HEK293T (cell line): ENCODE measurements at regions not wholly inside any gene's neighbourhood (a gene's known extent, or its start where the extent isn't known, plus 50 kb on each side); places are given as distances from the start of the nearest gene placed in this dataset.

Source experiments
- CTCF ChIA-PET: fragments of 350-600 bp; formaldehyde crosslinking; extraction: SDS; loops from one replicate; lab custom pipeline; 2021; ENCODE audit warnings: antibody characterized with exemption, inconsistent platforms; lab: Yijun Ruan, JAX
- POLR2A ChIA-PET: fragments of 350-600 bp; formaldehyde crosslinking; extraction: SDS; loops from one replicate; lab custom pipeline; 2020; ENCODE audit warnings: antibody characterized with exemption, inconsistent platforms; lab: Yijun Ruan, JAX
- DNase-seq: peaks from one replicate; pipeline ENCODE4 v3.0.0; 2012; ENCODE audit warnings: mixed read lengths; ENCODE audit errors: extremely low spot score
- ARNT ChIP-seq: fragments of 450-650 bp; IDR thresholded peaks from 2 replicates; pipeline ENCODE4 v1.6.1; 2017; ENCODE audit warnings: mild to moderate bottlenecking
- BHLHE40 ChIP-seq: fragments of 450-650 bp; IDR thresholded peaks from 2 replicates; pipeline ENCODE4 v1.6.1; 2016; ENCODE audit warnings: mild to moderate bottlenecking, moderate library complexity, borderline replicate concordance
- CTBP1 ChIP-seq: fragments of 450-650 bp; IDR thresholded peaks from 2 replicates; pipeline ENCODE4 v1.6.1; 2016; ENCODE audit warnings: borderline replicate concordance
- ELF4 ChIP-seq: fragments of 450-650 bp; IDR thresholded peaks from 2 replicates; pipeline ENCODE4 v1.6.1; 2017; ENCODE audit warnings: antibody characterized with exemption
- FOXA1 ChIP-seq: fragments of 450-650 bp; IDR thresholded peaks from 2 replicates; pipeline ENCODE4 v1.6.1; 2016; ENCODE audit warnings: mild to moderate bottlenecking
- FOXK2 ChIP-seq: fragments of 450-650 bp; IDR thresholded peaks from 2 replicates; pipeline ENCODE4 v1.6.1; 2016; ENCODE audit warnings: mild to moderate bottlenecking
- FOXM1 ChIP-seq: fragments of 450-650 bp; IDR thresholded peaks from 2 replicates; pipeline ENCODE4 v1.6.1; 2017; ENCODE audit warnings: mild to moderate bottlenecking, borderline replicate concordance
- HDGF ChIP-seq: fragments of 450-650 bp; IDR thresholded peaks from 2 replicates; pipeline ENCODE4 v1.6.1; 2017; ENCODE audit warnings: antibody characterized with exemption, borderline replicate concordance
- L3MBTL2 ChIP-seq: fragments of 450-650 bp; conservative IDR thresholded peaks from 2 replicates; pipeline ENCODE4 v1.6.1; 2016; ENCODE audit warnings: mild to moderate bottlenecking
- LEF1 ChIP-seq: fragments of 450-650 bp; IDR thresholded peaks from 2 replicates; pipeline ENCODE4 v1.6.1; 2017; ENCODE audit warnings: mild to moderate bottlenecking, borderline replicate concordance
- NFRKB ChIP-seq: fragments of 450-650 bp; IDR thresholded peaks from 2 replicates; pipeline ENCODE4 v1.6.1; 2016; ENCODE audit warnings: mild to moderate bottlenecking, moderate library complexity
- SP1 ChIP-seq: fragments of 450-650 bp; IDR thresholded peaks from 2 replicates; pipeline ENCODE4 v1.6.1; 2017
- SUZ12 ChIP-seq: fragments of 450-650 bp; IDR thresholded peaks from 2 replicates; pipeline ENCODE4 v1.6.1; 2016; ENCODE audit warnings: mild to moderate bottlenecking
- TARDBP ChIP-seq: fragments of 450-650 bp; IDR thresholded peaks from 2 replicates; pipeline ENCODE4 v1.6.1; 2016
- ZNF384 ChIP-seq: fragments of 450-650 bp; IDR thresholded peaks from 2 replicates; pipeline ENCODE4 v1.6.1; 2016
- TF ChIP-seq, protein P1 (sequence below): fragments of 450-650 bp; IDR thresholded peaks from 2 replicates; pipeline ENCODE4 v1.6.1; 2016

DNA sequence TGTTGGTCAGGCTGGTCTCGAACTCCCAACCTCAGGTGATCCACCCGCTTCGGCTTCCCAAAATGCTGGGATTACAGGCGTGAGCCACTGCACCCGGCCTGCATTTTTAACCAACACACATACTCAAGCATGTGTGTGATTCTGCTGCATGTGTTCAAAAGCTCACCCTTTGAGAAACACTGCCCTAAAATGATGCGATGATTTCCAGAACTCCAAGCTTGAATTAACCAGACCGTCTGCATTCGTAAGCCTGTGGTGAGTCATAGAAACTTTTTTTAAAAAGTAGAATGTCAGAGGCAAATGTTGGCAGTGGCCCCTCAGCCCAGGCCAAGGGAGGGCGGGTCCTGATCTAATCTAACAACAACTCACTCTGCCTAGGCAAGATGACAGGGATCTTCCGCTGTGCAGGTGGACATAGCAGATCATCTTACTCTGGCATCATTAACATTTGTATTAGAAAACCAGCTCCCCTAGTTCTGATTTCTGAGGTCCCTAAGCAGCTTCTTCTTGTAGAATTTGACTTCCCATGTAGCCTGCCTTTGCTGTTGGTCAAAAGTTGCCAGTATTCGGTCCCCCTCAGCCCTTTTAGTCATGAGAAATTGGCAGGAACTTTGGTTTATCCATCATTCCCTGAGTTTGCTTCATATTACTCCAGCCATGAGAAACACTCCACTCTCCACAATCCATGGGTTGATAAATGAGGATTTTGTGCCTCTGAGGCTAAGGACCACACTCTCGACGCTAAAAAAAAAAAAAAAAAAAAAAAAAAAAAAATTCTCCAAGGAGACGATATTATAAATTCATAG lies 190.4 kb downstream of the SKIDA1 start:
- ChIA-PET POLR2A (no interaction called here), CTCF (interaction anchor here (0.9 kb wide), 1 partner anchor 17 kb away, joined by 3 read pairs; no protein-coding TSS in a partner anchor)
- DNase-seq: no peak
- TF ChIP-seq LEF1: no peak
- TF ChIP-seq L3MBTL2: no peak
- no peak for TF ChIP-seq NFRKB
- TF ChIP-seq HDGF: no peak
- no peak for TF ChIP-seq BHLHE40
- TF ChIP-seq FOXA1: no peak
- no peak for TF ChIP-seq FOXM1
- no peak for TF ChIP-seq SP1
- TF ChIP-seq, protein P1, sequence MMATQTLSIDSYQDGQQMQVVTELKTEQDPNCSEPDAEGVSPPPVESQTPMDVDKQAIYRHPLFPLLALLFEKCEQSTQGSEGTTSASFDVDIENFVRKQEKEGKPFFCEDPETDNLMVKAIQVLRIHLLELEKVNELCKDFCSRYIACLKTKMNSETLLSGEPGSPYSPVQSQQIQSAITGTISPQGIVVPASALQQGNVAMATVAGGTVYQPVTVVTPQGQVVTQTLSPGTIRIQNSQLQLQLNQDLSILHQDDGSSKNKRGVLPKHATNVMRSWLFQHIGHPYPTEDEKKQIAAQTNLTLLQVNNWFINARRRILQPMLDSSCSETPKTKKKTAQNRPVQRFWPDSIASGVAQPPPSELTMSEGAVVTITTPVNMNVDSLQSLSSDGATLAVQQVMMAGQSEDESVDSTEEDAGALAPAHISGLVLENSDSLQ: no peak
- TF ChIP-seq ARNT: no peak
- TF ChIP-seq CTBP1: no peak
- TF ChIP-seq FOXK2: no peak

DNA sequence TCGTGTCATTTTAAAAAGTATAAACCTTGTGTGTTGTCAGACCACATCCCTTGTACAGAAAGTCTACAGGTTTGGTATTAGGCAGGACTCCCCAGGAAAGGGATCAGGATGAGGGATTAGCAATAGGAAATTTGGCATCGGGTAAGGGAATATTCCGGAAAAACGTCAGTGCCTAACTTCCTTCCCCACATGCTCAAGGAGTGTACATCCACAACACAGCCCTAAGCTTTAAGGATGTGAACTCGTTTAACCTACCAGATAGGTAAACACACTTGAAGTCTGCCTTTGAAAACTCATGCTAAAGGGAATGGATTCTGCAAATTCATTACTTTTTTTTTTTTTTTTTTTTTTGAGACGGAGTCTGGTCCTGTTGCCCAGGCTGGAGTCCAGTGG lies 194.9 kb downstream of the SKIDA1 start:
- POLR2A ChIA-PET: interaction anchor here (1.1 kb wide), 2 partner anchors 33 to 397 kb away, joined by 3 to 4 read pairs; no protein-coding TSS in a partner anchor

DNA sequence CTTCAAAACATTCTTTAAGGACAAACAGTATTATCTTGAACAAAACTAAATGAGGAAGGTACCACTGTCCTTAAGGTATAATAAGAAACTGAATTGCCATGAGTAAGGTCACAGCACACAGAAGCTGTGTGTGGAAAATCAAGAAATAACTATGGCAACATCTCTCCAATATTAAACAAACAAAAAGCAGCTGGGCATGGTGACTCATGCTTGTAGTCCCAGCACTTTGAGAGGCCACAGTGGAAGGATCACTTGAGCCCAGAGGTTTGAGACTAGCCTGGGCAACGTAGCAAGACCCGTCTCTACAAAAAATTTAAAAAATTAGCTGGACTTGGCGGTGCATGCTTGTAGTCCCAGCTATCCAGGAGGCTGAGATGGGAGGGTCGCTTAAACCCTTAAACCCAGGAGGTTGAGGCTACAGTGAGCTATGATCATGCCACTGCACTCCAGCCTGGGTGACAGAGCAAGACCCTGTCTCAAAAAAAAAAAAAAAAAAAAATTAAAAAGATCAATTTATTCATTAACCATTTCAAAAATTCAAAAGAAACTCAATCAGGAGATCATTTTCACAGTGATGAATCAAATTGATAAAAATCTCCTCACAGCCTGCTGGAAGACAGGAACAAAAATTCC lies 195.4 kb downstream of the SKIDA1 start:
- TF ChIP-seq FOXA1 (no peak), LEF1 (no peak), CTBP1 (no peak), ARNT (no peak), ZNF384 (no peak), SUZ12 (no peak), L3MBTL2 (no peak), FOXM1 (no peak), SP1 (no peak), ELF4 (no peak), NFRKB (no peak), FOXK2 (no peak), TARDBP (no peak)
- CTCF ChIA-PET: no interaction called here
- POLR2A ChIA-PET: interaction anchor here (1.1 kb wide), 2 partner anchors 32 to 397 kb away, joined by 3 to 4 read pairs; no protein-coding TSS in a partner anchor
- no peak for DNase-seq

More for the DNA sequence above, 194.9 kb downstream of the SKIDA1 start:
- CTCF ChIA-PET: no interaction called here
- no peak for TF ChIP-seq TARDBP
- TF ChIP-seq ZNF384: no peak
- no peak for TF ChIP-seq CTBP1
- TF ChIP-seq SP1: no peak
- no peak for TF ChIP-seq ARNT
- TF ChIP-seq NFRKB: no peak
- TF ChIP-seq, protein P1: no peak
- TF ChIP-seq SUZ12: no peak
- no peak for TF ChIP-seq BHLHE40
- no peak for TF ChIP-seq ELF4
- no peak for TF ChIP-seq FOXA1
- no peak for TF ChIP-seq HDGF
- TF ChIP-seq LEF1: no peak
- no peak for TF ChIP-seq L3MBTL2
- TF ChIP-seq FOXK2: no peak
- no peak for TF ChIP-seq FOXM1
- no peak for DNase-seq

DNA sequence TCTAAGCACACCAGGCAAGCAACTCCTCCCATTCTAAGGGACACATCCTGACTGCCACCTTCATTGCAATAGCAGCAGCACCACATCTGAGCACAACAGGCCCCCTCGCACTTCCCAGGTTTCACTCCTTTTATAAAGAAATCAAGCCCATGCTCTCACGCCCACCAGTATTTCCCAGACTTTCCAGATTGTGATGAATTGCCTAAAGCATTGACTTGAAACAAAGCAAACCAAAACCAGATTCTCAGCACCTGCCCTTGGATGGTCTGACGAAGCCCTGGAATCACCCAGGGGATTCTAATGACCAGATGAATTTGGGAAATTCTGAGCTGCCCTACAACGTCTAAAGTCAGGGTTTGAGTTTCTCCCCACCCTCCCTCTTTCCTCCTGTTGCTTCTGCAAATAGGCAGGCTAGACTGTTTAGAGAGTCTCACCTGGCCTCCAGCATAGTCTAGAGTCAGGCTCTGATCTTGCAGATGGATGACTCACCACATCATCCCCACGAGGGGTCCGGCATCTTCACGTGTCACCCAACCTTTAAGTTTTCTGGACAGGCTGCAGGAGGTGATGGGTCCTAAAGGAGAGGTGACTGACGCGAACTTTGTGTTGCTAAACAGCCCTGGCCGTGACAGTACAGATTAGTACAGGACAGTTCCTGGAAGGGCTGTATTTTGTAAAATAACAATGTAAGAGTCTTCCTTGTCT lies 198.0 kb downstream of the SKIDA1 start:
- POLR2A ChIA-PET: no interaction called here
- no peak for DNase-seq
- TF ChIP-seq FOXK2: no peak
- no peak for TF ChIP-seq FOXM1
- TF ChIP-seq ZNF384: no peak
- no peak for TF ChIP-seq ELF4
- TF ChIP-seq, protein P1: no peak
- no peak for TF ChIP-seq LEF1
- no peak for TF ChIP-seq TARDBP
- TF ChIP-seq NFRKB: no peak
- TF ChIP-seq CTBP1: no peak
- CTCF ChIA-PET: no interaction called here

DNA sequence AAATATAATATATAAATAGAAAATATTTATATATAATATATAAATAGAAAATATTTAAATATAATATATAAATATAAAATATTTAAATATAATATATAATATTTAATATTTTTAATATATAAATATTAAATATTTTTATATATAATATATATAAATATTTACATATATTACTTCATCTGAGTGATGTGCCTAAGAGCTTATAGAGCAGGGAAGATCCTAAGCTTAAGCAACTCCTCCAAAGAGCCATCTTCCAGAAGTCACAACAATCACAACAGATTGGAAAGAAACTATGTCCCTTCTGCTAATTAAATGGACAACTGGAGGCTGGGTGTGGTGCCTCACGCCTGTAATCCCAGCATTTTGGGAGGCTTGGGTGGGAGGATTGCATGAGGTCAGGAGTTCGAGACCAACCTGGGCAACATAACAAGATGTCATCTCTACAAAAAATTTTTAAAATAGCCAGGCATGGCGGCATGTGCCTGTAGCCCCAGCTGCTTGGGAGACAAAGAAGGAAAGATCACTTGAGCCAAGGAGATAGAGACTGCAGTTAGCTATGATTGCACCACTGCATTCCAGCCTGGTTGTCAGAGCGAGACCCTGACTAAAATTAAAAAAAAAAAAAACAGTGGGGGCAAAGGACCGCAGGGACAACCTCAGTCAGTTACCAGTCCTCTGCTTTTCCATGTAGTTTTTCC lies 198.7 kb downstream of the SKIDA1 start:
- ChIA-PET CTCF (no interaction called here), POLR2A (no interaction called here)
- no peak for DNase-seq
- TF ChIP-seq FOXA1: no peak
- TF ChIP-seq LEF1: no peak
- no peak for TF ChIP-seq ZNF384
- TF ChIP-seq FOXK2: no peak
- no peak for TF ChIP-seq L3MBTL2
- TF ChIP-seq CTBP1: no peak
- no peak for TF ChIP-seq TARDBP
- TF ChIP-seq FOXM1: no peak
- no peak for TF ChIP-seq SP1
- TF ChIP-seq NFRKB: no peak
- TF ChIP-seq SUZ12: no peak
- no peak for TF ChIP-seq ARNT
- TF ChIP-seq BHLHE40: no peak
- TF ChIP-seq, protein P1: no peak
- TF ChIP-seq HDGF: no peak
